ENCODE measurements at regions not wholly inside any gene's neighbourhood (a gene's known extent, or its start where the extent isn't known, plus 50 kb on each side); places are given as distances from the start of the nearest gene placed in this dataset.

DNA sequence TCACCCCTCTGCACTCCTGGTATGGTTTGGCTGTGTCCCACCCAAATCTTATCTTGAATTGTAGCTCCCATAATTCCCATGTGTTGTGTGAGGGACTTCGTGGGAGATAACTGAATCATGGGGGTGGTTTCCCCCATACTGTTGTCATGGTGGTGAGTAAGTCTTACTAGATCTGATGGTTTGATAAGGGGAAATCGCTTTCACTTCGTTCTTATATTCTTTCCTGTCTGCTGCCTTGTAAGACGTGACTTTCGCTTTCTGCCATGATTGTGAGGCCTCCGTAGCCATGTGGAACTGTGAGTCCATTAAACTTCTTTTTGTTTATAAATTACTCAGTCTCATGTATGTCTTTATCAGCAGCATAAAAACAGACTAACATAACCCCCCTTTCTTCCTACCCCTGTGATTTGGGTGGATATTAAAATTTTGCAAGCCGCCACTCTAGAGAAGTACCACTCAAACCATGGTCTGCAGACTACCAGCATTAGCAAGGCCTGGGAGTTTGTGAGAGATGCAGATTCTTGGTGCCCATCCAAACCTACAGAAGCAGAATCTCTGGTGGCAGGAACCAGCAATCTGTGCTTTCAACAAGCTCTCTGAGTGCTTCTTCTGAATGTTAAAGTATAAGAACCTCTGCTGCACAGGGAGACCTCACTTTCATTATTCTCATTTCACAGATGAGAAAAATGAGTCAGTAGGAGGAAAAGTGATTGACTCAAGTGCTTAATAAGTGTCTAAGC lies 999.5 kb upstream of the EEF2KMT start:
- no peaks in the 10 kb centered on the region for H3K79me2 ChIP-seq (ENCODE audit: control insufficient read depth, low read length)
- H3K4me3 ChIP-seq (ENCODE audit: low read length), result no peak overlapping the region
- no peaks in the 10 kb centered on the region for H3K9me3 ChIP-seq (ENCODE audit: control insufficient read depth, insufficient read depth, low read length)
- H3F3A ChIP-seq (ENCODE audit: control insufficient read depth, insufficient read depth), result no peaks in the 10 kb centered on the region
- H3K36me3 ChIP-seq (ENCODE audit: control insufficient read depth, low read length), result no peaks in the 10 kb centered on the region
- no peak for TF ChIP-seq EZH2phosphoT487 (IDR thresholded peaks at IDR 0.05; ENCODE audit: borderline replicate concordance, low read length)
- TF ChIP-seq, protein P1, sequence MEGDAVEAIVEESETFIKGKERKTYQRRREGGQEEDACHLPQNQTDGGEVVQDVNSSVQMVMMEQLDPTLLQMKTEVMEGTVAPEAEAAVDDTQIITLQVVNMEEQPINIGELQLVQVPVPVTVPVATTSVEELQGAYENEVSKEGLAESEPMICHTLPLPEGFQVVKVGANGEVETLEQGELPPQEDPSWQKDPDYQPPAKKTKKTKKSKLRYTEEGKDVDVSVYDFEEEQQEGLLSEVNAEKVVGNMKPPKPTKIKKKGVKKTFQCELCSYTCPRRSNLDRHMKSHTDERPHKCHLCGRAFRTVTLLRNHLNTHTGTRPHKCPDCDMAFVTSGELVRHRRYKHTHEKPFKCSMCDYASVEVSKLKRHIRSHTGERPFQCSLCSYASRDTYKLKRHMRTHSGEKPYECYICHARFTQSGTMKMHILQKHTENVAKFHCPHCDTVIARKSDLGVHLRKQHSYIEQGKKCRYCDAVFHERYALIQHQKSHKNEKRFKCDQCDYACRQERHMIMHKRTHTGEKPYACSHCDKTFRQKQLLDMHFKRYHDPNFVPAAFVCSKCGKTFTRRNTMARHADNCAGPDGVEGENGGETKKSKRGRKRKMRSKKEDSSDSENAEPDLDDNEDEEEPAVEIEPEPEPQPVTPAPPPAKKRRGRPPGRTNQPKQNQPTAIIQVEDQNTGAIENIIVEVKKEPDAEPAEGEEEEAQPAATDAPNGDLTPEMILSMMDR (IDR thresholded peaks at IDR 0.05; ENCODE audit: low read depth, low read length, poor library complexity, severe bottlenecking), result no peak
- H3K27me3 ChIP-seq (ENCODE audit: control insufficient read depth, low read length), result no peaks in the 10 kb centered on the region
- no peak overlapping the region for H3K27ac ChIP-seq (ENCODE audit: low read depth, low read length)
- H3K4me1 ChIP-seq (ENCODE audit: control insufficient read depth, low read length), result no peaks in the 10 kb centered on the region
- H4K20me1 ChIP-seq (ENCODE audit: control insufficient read depth, insufficient read depth, low read depth, low read length), result no peaks in the 10 kb centered on the region
- no peak overlapping the region for H3K4me2 ChIP-seq (ENCODE audit: low read length)
- no peaks in the 10 kb centered on the region for H3K9me2 ChIP-seq (replicated peaks; ENCODE audit: control insufficient read depth, low read length)

DNA sequence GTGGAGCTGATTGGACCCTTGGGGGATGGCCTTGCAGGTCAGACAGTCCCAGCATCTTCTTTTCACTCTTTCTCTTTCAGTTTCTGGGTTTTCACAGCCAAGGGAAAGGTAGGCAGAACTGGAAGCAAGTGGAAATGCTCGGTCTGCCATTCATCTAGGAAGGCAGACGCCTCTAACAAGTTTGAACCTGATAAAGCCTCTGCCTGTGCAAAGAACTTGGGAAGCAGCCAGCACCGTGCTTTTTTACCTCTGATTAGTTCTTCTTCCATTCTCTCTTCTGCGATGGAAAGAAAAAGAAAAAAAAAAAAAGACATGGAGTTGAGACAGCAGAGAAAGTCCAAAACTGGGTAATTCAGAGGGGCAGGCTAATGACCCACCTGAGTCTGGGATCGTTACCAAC lies 997.8 kb upstream of the EEF2KMT start:
- H4K20me1 ChIP-seq (ENCODE audit: control insufficient read depth, insufficient read depth, low read depth, low read length), result no peaks in the 10 kb centered on the region
- H3F3A ChIP-seq (ENCODE audit: control insufficient read depth, insufficient read depth), result no peaks in the 10 kb centered on the region
- H3K9me2 ChIP-seq (replicated peaks; ENCODE audit: control insufficient read depth, low read length), result no peaks in the 10 kb centered on the region
- no peaks in the 10 kb centered on the region for H3K27me3 ChIP-seq (ENCODE audit: control insufficient read depth, low read length)
- no peak overlapping the region for H3K4me2 ChIP-seq (ENCODE audit: low read length)
- H3K4me3 ChIP-seq (ENCODE audit: low read length), result no peak overlapping the region
- H3K79me2 ChIP-seq (ENCODE audit: control insufficient read depth, low read length), result no peaks in the 10 kb centered on the region
- H3K27ac ChIP-seq (ENCODE audit: low read depth, low read length), result no peak overlapping the region
- H3K4me1 ChIP-seq (ENCODE audit: control insufficient read depth, low read length), result no peaks in the 10 kb centered on the region
- H3K9me3 ChIP-seq (ENCODE audit: control insufficient read depth, insufficient read depth, low read length), result no peaks in the 10 kb centered on the region
- H3K36me3 ChIP-seq (ENCODE audit: control insufficient read depth, low read length), result no peaks in the 10 kb centered on the region
- TF ChIP-seq, protein P1 (IDR thresholded peaks at IDR 0.05; ENCODE audit: low read depth, low read length, poor library complexity, severe bottlenecking), result no peak
- no peak for TF ChIP-seq EZH2phosphoT487 (IDR thresholded peaks at IDR 0.05; ENCODE audit: borderline replicate concordance, low read length)

DNA sequence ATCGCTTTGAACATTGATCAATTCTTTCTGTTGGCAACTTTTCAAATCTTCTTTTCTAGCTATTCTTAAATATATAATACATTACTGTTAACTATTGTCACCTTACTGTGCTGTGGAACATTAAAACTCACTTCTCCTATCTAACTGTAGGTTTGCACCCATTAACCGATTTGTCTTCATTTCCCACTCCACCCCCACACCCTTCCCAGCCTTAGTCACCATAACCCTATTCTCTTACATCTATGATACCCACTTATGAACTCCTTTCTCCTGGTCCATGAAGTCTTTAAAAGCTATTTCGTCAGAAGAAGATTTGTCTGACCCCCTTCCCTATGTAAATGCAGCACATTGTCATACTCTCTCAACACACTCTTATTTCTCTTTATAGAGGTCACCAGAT lies 993.4 kb upstream of the EEF2KMT start:
- H3F3A ChIP-seq (ENCODE audit: control insufficient read depth, insufficient read depth), result no peaks in the 10 kb centered on the region
- H3K4me3 ChIP-seq (ENCODE audit: low read length), result no peak overlapping the region
- no peaks in the 10 kb centered on the region for H3K9me2 ChIP-seq (replicated peaks; ENCODE audit: control insufficient read depth, low read length)
- H3K27ac ChIP-seq (ENCODE audit: low read depth, low read length), result no peak overlapping the region
- no peaks in the 10 kb centered on the region for H3K79me2 ChIP-seq (ENCODE audit: control insufficient read depth, low read length)
- H4K20me1 ChIP-seq (ENCODE audit: control insufficient read depth, insufficient read depth, low read depth, low read length), result no peaks in the 10 kb centered on the region
- no peaks in the 10 kb centered on the region for H3K9me3 ChIP-seq (ENCODE audit: control insufficient read depth, insufficient read depth, low read length)
- no peaks in the 10 kb centered on the region for H3K27me3 ChIP-seq (ENCODE audit: control insufficient read depth, low read length)
- H3K36me3 ChIP-seq (ENCODE audit: control insufficient read depth, low read length), result no peaks in the 10 kb centered on the region
- TF ChIP-seq EZH2phosphoT487 (IDR thresholded peaks at IDR 0.05; ENCODE audit: borderline replicate concordance, low read length), result no peak
- TF ChIP-seq, protein P1 (IDR thresholded peaks at IDR 0.05; ENCODE audit: low read depth, low read length, poor library complexity, severe bottlenecking), result no peak
- H3K4me1 ChIP-seq (ENCODE audit: control insufficient read depth, low read length), result no peaks in the 10 kb centered on the region
- no peak overlapping the region for H3K4me2 ChIP-seq (ENCODE audit: low read length)
